DND-41 (cell line): ENCODE measurements at regions not wholly inside any gene's neighbourhood (a gene's known extent, or its start where the extent isn't known, plus 50 kb on each side); places are given as distances from the start of the nearest gene placed in this dataset.

Source experiments
- EZH2 ChIP-seq: IDR thresholded peaks from 3 replicates; pipeline ENCODE4 v1.6.1; 2012; ENCODE audit warnings: borderline replicate concordance, low read depth, mild to moderate bottlenecking, moderate library complexity, low read length, inconsistent platforms; ENCODE audit not compliant: severe bottlenecking
- TF ChIP-seq, protein P1 (sequence below): IDR thresholded peaks from 2 replicates; pipeline ENCODE4 v1.5.1; 2012; ENCODE audit warnings: borderline replicate concordance, low read length, moderate library complexity, mild to moderate bottlenecking; ENCODE audit not compliant: poor library complexity, severe bottlenecking; ENCODE audit errors: extremely low read depth

DNA sequence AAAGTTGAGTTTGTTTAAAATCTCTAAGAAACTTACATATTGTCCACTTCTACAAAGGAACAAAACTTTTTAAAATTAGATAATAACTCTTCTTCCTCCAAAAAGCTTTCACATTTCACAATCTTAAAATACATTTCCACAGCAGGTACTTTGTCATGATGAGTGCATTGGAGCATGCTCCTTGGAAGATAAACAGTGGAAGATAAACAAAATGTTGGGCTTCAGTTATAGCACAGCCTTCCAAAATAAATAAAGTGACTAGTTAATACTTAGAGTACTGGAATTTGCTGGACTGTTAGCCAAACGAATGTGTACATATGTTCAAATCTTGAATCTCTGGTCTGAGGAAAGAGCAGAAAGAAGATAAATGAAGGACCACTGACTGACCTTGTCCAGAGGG, 54.9 kb upstream of the PDE5A start:
- TF ChIP-seq, protein P1, sequence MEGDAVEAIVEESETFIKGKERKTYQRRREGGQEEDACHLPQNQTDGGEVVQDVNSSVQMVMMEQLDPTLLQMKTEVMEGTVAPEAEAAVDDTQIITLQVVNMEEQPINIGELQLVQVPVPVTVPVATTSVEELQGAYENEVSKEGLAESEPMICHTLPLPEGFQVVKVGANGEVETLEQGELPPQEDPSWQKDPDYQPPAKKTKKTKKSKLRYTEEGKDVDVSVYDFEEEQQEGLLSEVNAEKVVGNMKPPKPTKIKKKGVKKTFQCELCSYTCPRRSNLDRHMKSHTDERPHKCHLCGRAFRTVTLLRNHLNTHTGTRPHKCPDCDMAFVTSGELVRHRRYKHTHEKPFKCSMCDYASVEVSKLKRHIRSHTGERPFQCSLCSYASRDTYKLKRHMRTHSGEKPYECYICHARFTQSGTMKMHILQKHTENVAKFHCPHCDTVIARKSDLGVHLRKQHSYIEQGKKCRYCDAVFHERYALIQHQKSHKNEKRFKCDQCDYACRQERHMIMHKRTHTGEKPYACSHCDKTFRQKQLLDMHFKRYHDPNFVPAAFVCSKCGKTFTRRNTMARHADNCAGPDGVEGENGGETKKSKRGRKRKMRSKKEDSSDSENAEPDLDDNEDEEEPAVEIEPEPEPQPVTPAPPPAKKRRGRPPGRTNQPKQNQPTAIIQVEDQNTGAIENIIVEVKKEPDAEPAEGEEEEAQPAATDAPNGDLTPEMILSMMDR = no peak
- no peak for TF ChIP-seq EZH2
